ENCODE measurements at regions not wholly inside any gene's neighbourhood (a gene's known extent, or its start where the extent isn't known, plus 50 kb on each side); places are given as distances from the start of the nearest gene placed in this dataset.

GRCh38 chr1:38287547-38287946 is 241.0 kb upstream of the POU3F1 start:
- no peak for TF ChIP-seq CTCF (IDR thresholded peaks at IDR 0.05; ENCODE audit: poor library complexity, severe bottlenecking)
- TF ChIP-seq MXI1 (conservative IDR thresholded peaks at IDR 0.05; ENCODE audit: poor library complexity, severe bottlenecking): no peak
- no peak for TF ChIP-seq EZH2 (IDR thresholded peaks at IDR 0.05; ENCODE audit: borderline replicate concordance, insufficient read depth, low read length, poor library complexity, severe bottlenecking)

All from neural cell (in vitro differentiated cells).